ENCODE measurements at regions not wholly inside any gene's neighbourhood (a gene's known extent, or its start where the extent isn't known, plus 50 kb on each side); places are given as distances from the start of the nearest gene placed in this dataset.

DNA sequence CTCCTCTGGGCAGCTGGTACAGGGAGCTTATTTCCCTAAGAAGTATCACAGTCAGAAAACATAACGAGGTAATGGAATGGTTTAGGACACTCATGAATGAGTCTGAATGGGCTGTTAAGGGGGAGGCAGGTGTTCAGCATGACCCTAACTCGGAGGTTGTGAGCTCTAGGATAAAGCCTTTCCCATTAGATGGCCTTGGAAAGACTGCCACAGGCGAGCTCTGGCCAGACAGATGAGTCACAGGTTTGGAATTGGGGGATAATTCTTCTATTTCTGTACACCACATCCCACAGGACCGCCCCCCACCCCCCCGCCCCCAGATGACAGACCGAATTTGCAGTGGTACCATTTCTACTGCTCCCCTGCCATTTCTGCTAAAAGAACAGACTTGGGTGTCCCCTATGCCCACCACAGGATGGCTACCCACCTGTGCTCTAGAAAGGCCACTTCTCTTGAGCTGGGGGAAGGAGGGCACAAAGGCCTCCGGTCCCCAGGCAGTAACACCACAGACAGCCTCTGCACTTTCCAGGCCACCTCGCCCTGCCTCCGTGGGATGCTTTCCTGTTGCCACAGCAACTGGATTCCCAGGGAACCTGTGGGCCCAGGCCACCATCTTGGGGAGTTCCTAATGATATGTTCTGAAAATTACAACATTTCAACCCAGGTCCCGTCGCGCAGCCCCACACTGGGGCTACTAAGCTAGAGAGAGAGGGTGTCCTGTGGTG lies 76.7 kb downstream of the TRIM29 start:
- peak; percentile 30 for DNase-seq

GRCh38 chr11:120060512-120060911 lies 77.4 kb downstream of the TRIM29 start:
- DNase-seq = no peak

DNA sequence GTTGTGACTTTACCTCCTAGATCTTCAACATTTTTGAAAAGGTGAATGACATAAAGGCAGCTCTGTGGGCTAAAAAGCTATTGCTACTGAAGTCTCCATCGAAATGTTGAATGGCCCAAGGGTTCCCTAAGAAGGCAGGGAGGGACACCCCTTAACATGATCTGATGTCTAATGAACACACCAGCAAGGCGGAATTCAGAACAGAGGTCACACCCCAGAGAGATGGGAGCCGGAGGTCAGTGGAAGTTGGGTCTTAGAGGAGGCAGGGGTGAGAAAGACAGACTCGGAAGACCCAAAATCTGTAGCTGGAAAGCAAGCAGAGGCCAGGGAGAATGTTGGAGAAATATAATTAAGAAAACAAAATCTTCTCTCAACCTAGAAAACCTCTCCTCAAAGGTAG lies 79.0 kb downstream of the TRIM29 start:
- DNase-seq = no peak

DNA sequence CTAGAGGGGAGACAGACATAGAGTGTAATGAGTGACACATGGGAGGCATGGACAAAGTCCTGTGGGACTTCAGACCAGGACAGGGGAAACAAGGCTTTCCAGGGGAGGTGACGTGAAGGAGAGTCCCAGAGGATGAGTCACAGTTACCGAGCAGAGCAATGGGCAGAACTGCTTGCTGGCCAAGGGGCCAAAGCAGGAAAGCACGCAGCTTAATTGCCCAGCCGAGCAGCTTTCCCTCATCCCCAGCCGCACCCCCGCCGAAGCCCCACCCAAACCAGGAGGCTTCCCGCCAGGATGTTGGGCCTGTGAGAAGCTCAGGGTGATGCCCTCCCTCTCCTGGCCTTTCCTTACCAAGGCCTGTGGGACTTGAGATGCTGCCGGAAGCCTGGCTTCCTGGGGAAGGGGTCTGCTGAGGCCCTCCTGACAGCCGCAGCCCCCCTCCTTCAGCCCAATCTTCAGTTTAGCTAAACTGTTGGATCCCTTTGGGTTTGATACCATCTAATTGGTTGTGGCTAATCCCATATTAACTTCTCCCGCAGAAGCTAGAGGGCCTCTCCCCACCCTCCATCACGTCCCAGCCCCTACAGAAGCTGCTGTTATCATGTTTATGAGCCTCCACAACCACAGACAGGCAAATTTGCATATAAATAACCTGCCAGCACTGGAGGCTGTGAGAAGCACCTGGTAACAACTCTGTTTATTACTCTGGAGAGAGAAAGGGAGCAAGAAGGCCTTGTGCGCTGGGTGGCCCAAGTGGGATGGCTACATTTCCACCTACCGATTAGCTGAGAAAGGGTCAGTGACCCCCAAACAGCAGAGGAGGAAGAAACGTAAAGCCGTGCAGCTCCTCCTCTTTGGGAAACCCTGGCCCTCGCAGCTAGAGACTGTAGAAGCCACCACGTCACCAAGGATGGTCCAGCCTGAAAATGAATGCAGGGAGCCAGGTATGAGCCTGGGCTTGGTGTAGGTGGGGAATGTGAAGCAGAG lies 80.0 kb downstream of the TRIM29 start:
- peak; percentile 8 for DNase-seq

- DNase-seq = no peak
Observed at GRCh38 chr11:120057028-120057330, 80.9 kb downstream of the TRIM29 start.

DNA sequence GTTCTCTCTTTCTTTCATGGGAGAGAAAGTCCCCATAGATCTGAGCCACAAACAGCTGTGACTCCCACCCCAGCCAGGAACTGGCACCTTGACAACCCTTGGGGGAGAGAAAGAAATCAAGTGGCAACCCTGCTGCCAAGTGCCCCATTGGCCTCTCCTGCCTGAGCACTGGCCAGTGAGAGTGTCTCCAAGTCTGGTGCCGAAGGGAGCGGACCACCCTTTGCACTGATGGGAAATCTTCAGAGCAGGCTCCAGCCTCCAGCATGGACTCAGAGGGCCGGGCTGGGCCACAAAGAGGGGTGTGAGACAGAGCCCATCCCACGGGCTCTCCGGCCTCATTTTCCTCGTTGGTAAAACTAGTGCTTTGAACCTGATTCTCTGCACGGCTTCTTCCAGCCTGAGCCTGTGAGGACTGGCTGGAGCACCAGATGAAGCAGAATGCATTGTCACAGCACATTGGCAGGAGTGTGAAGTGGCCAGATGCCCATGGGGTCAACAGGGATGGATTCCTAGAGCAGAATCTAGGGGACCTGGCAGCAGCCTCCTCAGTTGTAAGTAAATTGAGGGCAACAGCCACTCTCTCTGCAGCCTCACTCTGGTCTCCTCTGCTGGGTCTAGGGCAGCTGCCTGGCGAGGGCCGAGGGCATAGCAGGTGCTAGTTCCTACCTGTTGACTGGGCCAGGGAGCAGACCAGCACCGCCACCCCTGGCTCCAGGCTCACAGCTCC lies 81.4 kb downstream of the TRIM29 start:
- DNase-seq = no peak

DNA sequence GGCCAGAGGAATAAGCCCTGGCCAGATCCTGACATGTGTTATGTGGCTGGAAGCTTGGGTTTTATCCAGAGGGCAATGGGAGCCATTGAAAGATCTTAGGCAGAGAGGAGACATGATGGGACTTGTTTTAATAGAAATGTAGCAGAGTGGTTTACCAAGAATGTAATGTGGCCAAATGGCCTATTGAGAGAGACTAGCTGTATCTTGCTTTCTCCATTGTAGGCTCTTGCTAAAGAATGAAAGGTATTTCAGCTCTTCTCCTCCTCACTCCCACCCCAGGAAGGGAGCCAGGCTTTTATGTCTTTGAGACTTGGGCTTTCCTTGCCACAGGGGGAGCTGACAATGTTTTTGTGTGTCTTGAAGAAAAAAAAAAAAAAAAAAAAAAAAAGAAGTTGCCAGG lies 82.3 kb downstream of the TRIM29 start:
- DNase-seq = no peak

GRCh38 chr11:120054753-120055045 lies 83.2 kb downstream of the TRIM29 start:
- DNase-seq = no peak

DNA sequence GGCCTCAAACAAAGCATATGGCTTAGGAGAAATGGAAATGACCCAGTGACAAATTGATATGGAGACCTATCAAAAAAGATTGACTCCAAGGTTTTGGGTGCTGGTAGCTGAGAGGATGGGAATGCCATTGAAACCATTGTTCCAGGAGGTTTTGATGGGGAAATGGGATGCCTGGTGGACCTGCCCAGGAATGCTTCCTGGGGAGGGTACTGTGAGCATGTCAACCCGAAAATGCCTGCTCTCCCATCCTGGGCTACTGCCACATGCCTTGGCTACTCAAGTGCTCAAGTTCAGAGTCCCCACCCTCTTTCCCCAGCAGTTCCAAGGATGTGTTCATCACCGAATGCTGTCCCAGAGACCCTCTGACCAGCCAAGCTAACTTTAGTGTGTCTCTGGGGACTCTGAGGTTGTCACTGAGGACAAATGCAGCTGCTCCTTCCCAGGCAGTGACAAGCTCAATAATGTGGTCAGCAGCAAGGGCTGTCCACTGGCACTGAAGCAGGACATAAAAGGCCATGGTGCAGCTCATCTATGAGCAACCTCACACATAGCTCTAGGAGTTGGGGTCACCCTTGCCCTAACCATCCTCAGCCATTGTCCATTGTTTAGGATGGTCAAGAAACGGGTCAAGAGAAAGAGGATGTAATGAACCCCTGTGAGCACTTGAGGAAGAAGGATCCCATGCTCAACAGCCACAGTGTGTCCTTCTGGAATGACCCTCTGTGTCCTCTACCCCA lies 83.7 kb downstream of the TRIM29 start:
- no peak for DNase-seq

DNA sequence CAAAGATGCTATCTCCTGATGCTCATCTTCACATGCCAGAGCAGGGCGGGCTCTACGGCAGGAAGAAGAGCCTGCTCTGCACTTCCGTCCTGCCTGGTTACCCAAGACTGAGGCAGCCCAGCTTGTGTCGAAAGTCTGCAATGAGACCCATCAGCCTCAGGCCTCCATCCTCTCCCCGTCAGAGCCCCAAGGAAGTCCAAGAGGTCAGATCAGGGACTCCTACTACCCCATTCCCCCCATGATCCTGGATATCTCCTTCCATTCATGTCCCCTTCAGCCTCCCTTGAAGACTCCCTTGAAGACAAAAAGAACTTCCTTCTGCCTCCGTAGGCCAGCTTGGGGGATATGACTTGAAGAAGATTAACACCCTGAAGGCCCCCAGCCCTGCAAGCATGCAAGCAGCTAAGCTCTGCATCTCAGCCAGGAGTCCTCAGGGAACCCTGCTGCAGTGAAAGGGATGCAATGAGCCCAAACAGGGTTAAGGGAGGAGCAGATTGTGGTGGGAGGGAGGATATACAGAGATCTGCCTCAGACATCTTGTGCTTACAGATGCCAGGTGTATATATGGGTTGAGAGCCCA lies 85.6 kb downstream of the TRIM29 start:
- DNase-seq = no peak

- DNase-seq = no peak
Observed at GRCh38 chr11:120044011-120044675, 93.8 kb downstream of the TRIM29 start.

GRCh38 chr11:120043328-120043945 lies 94.5 kb downstream of the TRIM29 start:
- no peak for DNase-seq

DNA sequence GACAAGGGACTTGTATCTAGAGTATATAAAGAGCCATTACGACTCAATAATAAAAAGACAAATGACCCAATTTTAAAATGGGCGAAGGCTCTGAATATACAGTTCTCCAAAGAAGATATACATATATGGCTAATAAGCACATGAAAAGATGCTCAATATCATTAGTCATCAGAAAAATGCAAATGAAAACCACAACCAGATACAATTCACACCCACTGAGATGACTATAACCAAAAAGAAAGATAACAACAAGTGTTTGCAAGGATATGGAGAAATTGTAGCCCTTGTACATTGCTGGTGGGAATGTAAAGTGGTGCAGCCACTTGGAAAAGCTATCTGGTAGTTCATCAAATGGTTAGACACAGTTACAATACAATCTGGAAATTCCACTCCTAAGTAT lies 96.3 kb downstream of the TRIM29 start:
- DNase-seq = no peak

DNA sequence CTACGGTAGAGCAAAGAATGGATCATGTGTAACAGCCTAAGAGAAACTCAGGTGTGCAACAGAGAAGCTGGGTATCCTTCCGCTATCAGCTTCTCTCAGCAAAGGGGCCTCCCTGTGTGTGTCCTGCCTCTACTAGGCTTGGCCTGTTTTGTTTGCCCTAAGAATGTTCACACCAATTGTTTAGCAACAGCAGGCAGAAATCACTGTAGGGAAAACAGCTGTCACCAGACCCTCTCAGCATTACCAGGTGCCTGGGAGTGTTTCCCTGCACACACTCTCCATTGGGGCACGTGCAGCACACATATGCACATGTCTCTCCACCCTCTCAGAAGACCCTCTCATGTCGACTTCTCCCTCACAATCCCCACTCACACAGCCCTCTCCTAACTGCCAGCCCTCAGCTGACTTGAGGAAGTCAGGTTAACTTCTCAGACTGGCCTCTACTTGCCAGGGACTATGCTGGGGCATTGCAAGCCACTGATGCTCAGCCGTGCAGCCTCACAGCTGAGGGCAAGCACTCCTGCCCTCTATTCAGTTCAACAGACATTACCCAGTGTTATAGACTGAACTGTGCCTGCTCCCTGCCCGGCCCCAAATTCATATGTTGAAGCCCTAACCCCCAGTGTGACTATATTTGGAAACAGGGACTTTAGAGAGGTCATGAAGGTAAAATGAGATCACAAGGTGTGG lies 97.6 kb downstream of the TRIM29 start:
- no peak for DNase-seq

DNA sequence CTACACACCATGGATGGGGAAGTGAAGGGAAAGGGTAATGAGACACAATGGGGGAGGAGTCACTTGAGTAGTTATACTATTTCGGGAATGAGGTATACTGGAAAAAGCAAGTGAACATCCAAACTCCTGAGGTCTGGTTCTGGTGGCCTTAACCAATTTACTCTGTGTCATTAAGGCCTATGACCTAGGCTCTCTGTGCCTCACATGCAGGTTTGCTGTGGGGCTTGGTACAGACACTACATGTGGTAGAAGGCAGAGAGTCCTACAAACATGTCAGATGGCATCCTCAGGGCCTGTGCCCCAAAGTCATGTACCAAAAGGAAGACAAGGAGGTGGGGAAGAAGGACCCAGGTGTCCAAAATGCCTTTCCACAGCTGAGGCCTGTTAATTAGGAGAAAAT lies 98.9 kb downstream of the TRIM29 start:
- no peak for DNase-seq

GRCh38 chr11:120037111-120037510 lies 100.8 kb downstream of the TRIM29 start:
- no peak for DNase-seq

DNA sequence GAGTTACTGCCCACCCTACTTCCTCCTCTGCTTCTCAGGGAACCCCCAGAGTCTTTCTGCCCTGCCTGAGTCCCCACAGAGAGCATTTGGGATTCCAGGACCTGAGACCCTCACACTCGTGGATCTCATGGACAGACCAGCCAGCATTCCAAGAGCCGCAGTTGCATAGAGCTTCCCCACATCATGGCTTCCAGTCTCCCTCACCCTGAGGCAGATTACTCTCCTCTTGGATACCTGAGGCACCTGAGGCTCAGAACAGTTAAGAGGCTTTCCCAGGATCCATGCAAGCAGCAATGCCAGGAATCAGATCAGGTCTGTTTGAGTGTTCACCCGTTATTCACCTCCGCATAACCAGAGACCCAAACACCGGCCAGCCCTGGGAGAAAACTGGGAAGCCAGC lies 102.2 kb downstream of the TRIM29 start:
- DNase-seq = no peak

DNA sequence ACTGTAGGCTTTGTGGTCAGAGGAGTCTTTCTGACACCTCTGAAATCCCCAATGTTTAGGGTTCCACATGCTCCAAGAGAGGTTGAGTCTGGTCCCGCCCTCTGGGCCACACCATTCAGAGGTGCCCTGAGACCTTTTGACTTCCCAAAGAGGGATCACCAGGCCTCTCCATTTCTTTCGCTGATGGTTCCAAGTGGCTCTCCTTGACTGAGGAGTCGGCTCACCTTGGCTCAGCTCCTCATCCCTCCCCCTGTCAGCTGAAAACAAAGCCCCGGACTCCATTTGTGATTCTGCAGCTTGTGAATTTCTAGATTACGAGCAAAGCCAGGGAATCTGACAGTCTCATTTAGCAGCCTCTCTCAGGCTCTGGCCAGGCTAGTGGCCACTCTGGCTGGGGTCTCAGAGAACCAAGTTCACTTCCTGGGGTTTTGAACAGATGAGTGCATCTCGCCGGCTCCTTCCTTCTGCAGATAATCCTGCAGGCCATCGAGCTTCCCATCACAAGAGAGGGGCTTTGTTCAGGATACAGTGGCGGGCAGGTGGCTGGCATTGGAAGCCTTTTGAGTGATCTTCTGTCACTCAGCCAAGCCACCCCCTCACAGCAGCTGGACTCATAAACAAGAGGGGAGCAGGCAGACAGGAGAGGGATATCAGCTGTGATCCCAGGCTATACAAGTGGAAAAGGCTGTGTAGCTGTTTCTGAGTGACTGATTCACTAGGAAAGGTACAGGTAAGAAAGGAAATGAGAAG lies 102.9 kb downstream of the TRIM29 start:
- DNase-seq = no peak

DNA sequence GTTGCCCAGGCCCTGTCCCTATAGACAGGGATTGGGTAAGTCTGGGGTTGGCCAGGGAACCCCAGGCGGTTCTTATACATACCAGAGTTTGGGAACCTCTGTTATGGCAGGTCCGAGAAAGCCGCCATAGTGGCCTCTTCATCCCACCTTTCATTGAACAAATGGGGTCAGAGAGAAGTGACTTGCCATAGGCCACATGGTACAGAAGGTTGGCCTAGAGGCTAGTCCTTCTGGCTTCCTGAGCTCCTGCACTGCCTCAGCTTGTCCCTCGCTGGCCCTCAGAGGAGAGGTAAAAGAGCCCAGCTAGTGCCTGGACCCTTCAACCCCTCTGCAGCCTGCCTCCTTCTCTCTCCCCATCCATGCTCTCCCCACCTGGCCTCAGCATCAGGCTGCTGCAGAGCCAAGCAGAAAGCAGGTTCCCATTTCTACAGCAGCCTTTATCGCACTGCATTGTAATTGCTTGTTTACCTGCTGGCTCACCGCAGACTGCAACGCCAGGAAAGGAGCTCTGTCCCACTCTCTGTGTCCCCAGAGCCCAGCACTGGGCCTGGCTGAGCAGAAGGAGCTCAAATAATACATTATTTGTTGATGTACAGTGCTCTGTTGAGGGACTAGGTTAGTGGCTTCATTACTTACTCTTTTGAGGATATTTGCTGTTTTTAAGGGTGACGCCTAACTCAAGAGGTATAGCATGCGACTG lies 103.6 kb downstream of the TRIM29 start:
- no peak for DNase-seq

Data from EL (cell line).